ENCODE measurements at regions not wholly inside any gene's neighbourhood (a gene's known extent, or its start where the extent isn't known, plus 50 kb on each side); places are given as distances from the start of the nearest gene placed in this dataset.
"Not testable (repeated sequence)": the region's sequence is repeated elsewhere in the genome, so short reads cannot be mapped to it uniquely, and the experiment has no call there.

- H3K36me3 Mint-ChIP-seq; CTCF ChIA-PET; POLR2A ChIA-PET; H3K9me3 Mint-ChIP-seq; H3K27me3 Mint-ChIP-seq (ENCODE audit: low read depth); DNase-seq (ENCODE audit: low spot score); H3K4me1 Mint-ChIP-seq; H3K4me3 Mint-ChIP-seq; H3K27ac Mint-ChIP-seq: not testable (repeated sequence)
- peak; percentile 67 for ATAC-seq
These were observed 87.2 kb downstream of the CDRT15L2 start for GRCh38 chr17:20666689-20667088.

DNA sequence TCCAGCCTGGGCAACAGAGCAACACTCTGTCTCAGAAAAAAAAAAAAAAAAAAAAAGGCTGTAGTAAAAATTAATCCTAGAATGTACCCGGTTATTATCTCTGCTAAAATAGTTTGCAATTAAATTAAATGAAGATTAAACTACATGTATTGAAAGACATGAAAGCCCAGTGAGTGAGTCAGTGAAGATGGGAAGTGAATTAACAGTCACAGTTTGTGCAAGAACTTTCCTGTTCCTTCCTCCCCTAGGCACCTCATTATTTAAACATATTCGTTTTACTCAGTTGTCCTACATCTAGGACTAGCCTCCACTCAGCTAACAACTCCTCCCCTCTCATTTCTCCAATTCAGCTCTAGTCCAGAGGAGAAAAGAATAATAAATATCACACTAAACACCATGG is 88.2 kb downstream of the CDRT15L2 start:
- H3K4me1 Mint-ChIP-seq; CTCF ChIA-PET; H3K36me3 Mint-ChIP-seq; H3K4me3 Mint-ChIP-seq; POLR2A ChIA-PET; H3K27me3 Mint-ChIP-seq (ENCODE audit: low read depth); ATAC-seq; H3K9me3 Mint-ChIP-seq; H3K27ac Mint-ChIP-seq; DNase-seq (ENCODE audit: low spot score): not testable (repeated sequence)

GRCh38 chr17:20668316-20668715 is 88.8 kb downstream of the CDRT15L2 start:
- H3K4me1 Mint-ChIP-seq; POLR2A ChIA-PET; H3K4me3 Mint-ChIP-seq; H3K27ac Mint-ChIP-seq; DNase-seq (ENCODE audit: low spot score); H3K9me3 Mint-ChIP-seq; H3K36me3 Mint-ChIP-seq; ATAC-seq; H3K27me3 Mint-ChIP-seq (ENCODE audit: low read depth); CTCF ChIA-PET: not testable (repeated sequence)

DNA sequence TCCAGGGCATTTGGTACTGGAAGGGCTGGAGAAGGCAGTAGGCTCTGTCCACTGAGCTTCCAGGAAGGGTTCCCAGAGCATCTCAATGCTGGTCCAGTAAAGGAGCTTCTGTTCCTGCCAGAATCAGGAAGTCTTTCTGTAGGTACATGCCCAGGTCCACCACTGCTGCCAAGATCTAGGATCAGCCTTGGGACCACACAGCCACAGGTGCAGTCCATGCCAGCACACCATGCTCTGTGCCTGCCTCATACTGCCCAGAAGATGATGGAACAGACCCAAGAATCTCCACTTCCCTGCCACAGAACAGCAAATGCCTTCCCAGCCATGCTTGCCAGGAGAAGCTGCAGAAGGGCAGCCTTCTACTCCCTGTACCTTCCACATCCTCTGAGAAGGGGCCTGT is 89.3 kb downstream of the CDRT15L2 start:
- H3K4me3 Mint-ChIP-seq; H3K4me1 Mint-ChIP-seq; ATAC-seq; CTCF ChIA-PET; DNase-seq (ENCODE audit: low spot score); H3K27ac Mint-ChIP-seq; POLR2A ChIA-PET; H3K36me3 Mint-ChIP-seq; H3K9me3 Mint-ChIP-seq; H3K27me3 Mint-ChIP-seq (ENCODE audit: low read depth): not testable (repeated sequence)

DNA sequence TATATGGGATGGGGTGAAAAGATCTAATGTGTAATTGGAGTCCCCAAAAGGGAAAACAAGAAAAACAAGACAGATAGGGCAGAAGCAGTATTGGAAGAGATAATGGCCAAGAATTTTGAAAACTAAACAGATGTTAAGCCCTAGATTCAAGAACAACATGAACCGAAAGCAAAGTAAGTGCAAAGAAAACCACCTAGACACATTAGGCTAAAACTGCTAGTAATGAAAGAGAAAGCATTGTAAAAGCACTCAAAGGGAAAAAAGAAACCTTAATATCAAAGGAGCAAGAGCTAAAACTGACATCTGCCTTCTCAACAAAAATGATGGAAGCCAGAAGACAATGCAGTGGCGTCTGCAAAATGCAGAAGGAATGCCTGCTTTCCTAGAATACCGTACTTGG is 91.0 kb downstream of the CDRT15L2 start:
- POLR2A ChIA-PET; DNase-seq (ENCODE audit: low spot score); H3K4me3 Mint-ChIP-seq; ATAC-seq; H3K27me3 Mint-ChIP-seq (ENCODE audit: low read depth); H3K36me3 Mint-ChIP-seq; H3K9me3 Mint-ChIP-seq; CTCF ChIA-PET; H3K4me1 Mint-ChIP-seq; H3K27ac Mint-ChIP-seq: not testable (repeated sequence)

GRCh38 chr17:20674374-20674773 is 94.8 kb downstream of the CDRT15L2 start:
- Mint-ChIP-seq H3K4me1 (peaks cover 15% of the 10 kb centered on the region), H3K9me3 (peaks cover 32% of the 10 kb centered on the region)
- POLR2A ChIA-PET; H3K27ac Mint-ChIP-seq; H3K36me3 Mint-ChIP-seq; CTCF ChIA-PET; DNase-seq (ENCODE audit: low spot score); H3K27me3 Mint-ChIP-seq (ENCODE audit: low read depth); ATAC-seq; H3K4me3 Mint-ChIP-seq: not testable (repeated sequence)

- H3K36me3 Mint-ChIP-seq; CTCF ChIA-PET; H3K27ac Mint-ChIP-seq; POLR2A ChIA-PET; H3K27me3 Mint-ChIP-seq (ENCODE audit: low read depth); H3K4me3 Mint-ChIP-seq; ATAC-seq; DNase-seq (ENCODE audit: low spot score): not testable (repeated sequence)
- Mint-ChIP-seq H3K9me3 (peaks cover 34% of the 10 kb centered on the region), H3K4me1 (peaks cover 15% of the 10 kb centered on the region)
These were observed 96.2 kb downstream of the CDRT15L2 start for GRCh38 chr17:20675707-20676106.

GRCh38 chr17:20676656-20677055 is 97.1 kb downstream of the CDRT15L2 start:
- ATAC-seq; DNase-seq (ENCODE audit: low spot score); H3K36me3 Mint-ChIP-seq; POLR2A ChIA-PET; H3K4me3 Mint-ChIP-seq; H3K27ac Mint-ChIP-seq; CTCF ChIA-PET; H3K27me3 Mint-ChIP-seq (ENCODE audit: low read depth): not testable (repeated sequence)
- Mint-ChIP-seq H3K9me3 (peaks cover 34% of the 10 kb centered on the region), H3K4me1 (peaks cover 15% of the 10 kb centered on the region)

DNA sequence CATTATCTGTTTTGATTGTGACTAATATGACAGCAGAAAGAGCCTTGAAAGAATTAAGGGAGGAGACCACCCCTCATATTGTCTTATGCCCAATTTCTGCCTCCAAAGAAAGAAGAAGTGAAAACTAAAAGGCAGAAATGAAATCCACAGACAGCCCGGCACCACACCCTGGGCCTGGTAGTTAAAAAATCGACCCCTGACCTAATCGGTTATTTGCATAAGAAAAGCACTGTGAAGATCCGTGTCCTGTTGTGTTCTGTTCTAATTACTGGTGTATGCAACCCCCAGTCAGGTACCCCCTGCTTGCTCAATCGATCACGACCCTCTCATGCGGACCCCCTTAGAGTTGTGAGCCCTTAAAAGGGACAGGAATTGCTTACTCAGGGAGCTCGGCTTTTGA is 97.9 kb downstream of the CDRT15L2 start:
- H3K4me3 Mint-ChIP-seq; CTCF ChIA-PET; DNase-seq (ENCODE audit: low spot score); H3K27me3 Mint-ChIP-seq (ENCODE audit: low read depth); ATAC-seq; H3K27ac Mint-ChIP-seq; POLR2A ChIA-PET; H3K36me3 Mint-ChIP-seq: not testable (repeated sequence)
- Mint-ChIP-seq H3K4me1 (peaks cover 15% of the 10 kb centered on the region), H3K9me3 (peaks cover 34% of the 10 kb centered on the region)

DNA sequence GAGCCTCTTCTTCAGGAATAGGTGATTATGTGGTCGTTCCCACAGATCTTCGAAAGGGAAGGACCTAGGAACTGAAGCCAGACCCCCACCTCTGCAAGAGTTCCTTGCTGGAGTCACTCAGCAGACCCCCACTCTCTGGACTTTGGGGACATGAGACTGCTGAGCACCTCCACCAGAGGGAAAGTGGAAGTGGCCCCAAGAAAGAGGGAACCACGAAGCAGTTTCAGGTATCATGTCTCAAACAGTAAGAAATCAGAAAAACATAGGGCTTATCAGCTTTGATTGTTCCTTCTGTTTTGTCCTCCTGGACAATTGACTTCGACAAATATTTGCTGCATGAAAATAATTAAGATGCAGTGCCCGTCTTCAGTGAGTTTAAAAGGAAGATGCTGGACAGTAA is 98.9 kb downstream of the CDRT15L2 start:
- H3K36me3 Mint-ChIP-seq; DNase-seq (ENCODE audit: low spot score); H3K4me3 Mint-ChIP-seq; CTCF ChIA-PET; H3K27ac Mint-ChIP-seq; POLR2A ChIA-PET; H3K27me3 Mint-ChIP-seq (ENCODE audit: low read depth); ATAC-seq: not testable (repeated sequence)
- Mint-ChIP-seq H3K4me1 (peaks cover 15% of the 10 kb centered on the region), H3K9me3 (peaks cover 34% of the 10 kb centered on the region)

GRCh38 chr17:20681746-20682722 is 102.5 kb downstream of the CDRT15L2 start:
- H3K4me3 Mint-ChIP-seq; POLR2A ChIA-PET; H3K27ac Mint-ChIP-seq; H3K36me3 Mint-ChIP-seq; CTCF ChIA-PET; H3K4me1 Mint-ChIP-seq; H3K27me3 Mint-ChIP-seq (ENCODE audit: low read depth); DNase-seq (ENCODE audit: low spot score): not testable (repeated sequence)
- ATAC-seq, result peak; percentile 50; the same call in 1 of the 2 replicates
- H3K9me3 Mint-ChIP-seq, result peaks cover 21% of the 10 kb centered on the region

- H3K27me3 Mint-ChIP-seq (ENCODE audit: low read depth); H3K27ac Mint-ChIP-seq; H3K9me3 Mint-ChIP-seq; H3K4me1 Mint-ChIP-seq; ATAC-seq; H3K36me3 Mint-ChIP-seq; CTCF ChIA-PET; POLR2A ChIA-PET; DNase-seq (ENCODE audit: low spot score); H3K4me3 Mint-ChIP-seq: not testable (repeated sequence)
These were observed 104.2 kb downstream of the CDRT15L2 start for GRCh38 chr17:20683651-20684229.

- H3K27me3 Mint-ChIP-seq (ENCODE audit: low read depth); H3K27ac Mint-ChIP-seq; H3K9me3 Mint-ChIP-seq; CTCF ChIA-PET; ATAC-seq; H3K36me3 Mint-ChIP-seq; DNase-seq (ENCODE audit: low spot score); POLR2A ChIA-PET; H3K4me3 Mint-ChIP-seq; H3K4me1 Mint-ChIP-seq: not testable (repeated sequence)
These were observed 105.5 kb downstream of the CDRT15L2 start for GRCh38 chr17:20684975-20685374.
